ENCODE measurements at regions not wholly inside any gene's neighbourhood (a gene's known extent, or its start where the extent isn't known, plus 50 kb on each side); places are given as distances from the start of the nearest gene placed in this dataset.

GRCh38 chr4:104123021-104123420 lies 371.7 kb downstream of the CXXC4 start:
- H3K4me3 ChIP-seq (ENCODE audit: low read depth, low read length): no peak overlapping the region
- no peak for TF ChIP-seq CTCF (IDR thresholded peaks at IDR 0.05; ENCODE audit: insufficient read depth, low read depth, low read length, missing control alignments)
- no peak for DNase-seq (ENCODE audit: low read depth)

GRCh38 chr4:104117776-104118175 lies 376.9 kb downstream of the CXXC4 start:
- TF ChIP-seq CTCF (IDR thresholded peaks at IDR 0.05; ENCODE audit: insufficient read depth, low read depth, low read length, missing control alignments): no peak
- DNase-seq (ENCODE audit: low read depth): no peak
- H3K4me3 ChIP-seq (ENCODE audit: low read depth, low read length): no peak overlapping the region

- DNase-seq (ENCODE audit: low read depth): no peak
- no peak overlapping the region for H3K4me3 ChIP-seq (ENCODE audit: low read depth, low read length)
- no peak for TF ChIP-seq CTCF (IDR thresholded peaks at IDR 0.05; ENCODE audit: insufficient read depth, low read depth, low read length, missing control alignments)
These were observed 380.8 kb downstream of the CXXC4 start for GRCh38 chr4:104113850-104114249.

GRCh38 chr4:104099141-104099540 lies 379.4 kb upstream of the TACR3 start:
- no peak overlapping the region for H3K4me3 ChIP-seq (ENCODE audit: low read depth, low read length)
- no peak for TF ChIP-seq CTCF (IDR thresholded peaks at IDR 0.05; ENCODE audit: insufficient read depth, low read depth, low read length, missing control alignments)
- DNase-seq (ENCODE audit: low read depth): no peak

- no peak overlapping the region for H3K4me3 ChIP-seq (ENCODE audit: low read depth, low read length)
- no peak for TF ChIP-seq CTCF (IDR thresholded peaks at IDR 0.05; ENCODE audit: insufficient read depth, low read depth, low read length, missing control alignments)
- DNase-seq (ENCODE audit: low read depth): no peak
These were observed 373.5 kb upstream of the TACR3 start for GRCh38 chr4:104093247-104093646.

- no peak for TF ChIP-seq CTCF (IDR thresholded peaks at IDR 0.05; ENCODE audit: insufficient read depth, low read depth, low read length, missing control alignments)
- no peak overlapping the region for H3K4me3 ChIP-seq (ENCODE audit: low read depth, low read length)
- no peak for DNase-seq (ENCODE audit: low read depth)
These were observed 353.4 kb upstream of the TACR3 start for GRCh38 chr4:104073229-104073628.

GRCh38 chr4:104066533-104066932 lies 346.7 kb upstream of the TACR3 start:
- no peak for TF ChIP-seq CTCF (IDR thresholded peaks at IDR 0.05; ENCODE audit: insufficient read depth, low read depth, low read length, missing control alignments)
- no peak overlapping the region for H3K4me3 ChIP-seq (ENCODE audit: low read depth, low read length)
- no peak for DNase-seq (ENCODE audit: low read depth)
